ENCODE measurements at regions not wholly inside any gene's neighbourhood (a gene's known extent, or its start where the extent isn't known, plus 50 kb on each side); places are given as distances from the start of the nearest gene placed in this dataset.

GRCh38 chr13:77466753-77467422, 68.6 kb upstream of the SCEL start:
- DNase-seq (ENCODE audit: low read depth): no peak
- H3K4me3 ChIP-seq (ENCODE audit: low read depth, low read length): no peak overlapping the region
- no peak for TF ChIP-seq CTCF (conservative IDR thresholded peaks at IDR 0.05; ENCODE audit: low read depth, low read length)

- no peak for DNase-seq (ENCODE audit: low read depth)
Observed at GRCh38 chr13:77465603-77466195, 69.8 kb upstream of the SCEL start.

GRCh38 chr13:77460195-77460594, 75.3 kb upstream of the SCEL start:
- no peak for DNase-seq (ENCODE audit: low read depth)
- TF ChIP-seq CTCF (conservative IDR thresholded peaks at IDR 0.05; ENCODE audit: low read depth, low read length): no peak

More at GRCh38 chr13:77465603-77466195, 69.8 kb upstream of the SCEL start:
- TF ChIP-seq CTCF (conservative IDR thresholded peaks at IDR 0.05; ENCODE audit: low read depth, low read length): no peak
- no peak overlapping the region for H3K4me3 ChIP-seq (ENCODE audit: low read depth, low read length)

DNA sequence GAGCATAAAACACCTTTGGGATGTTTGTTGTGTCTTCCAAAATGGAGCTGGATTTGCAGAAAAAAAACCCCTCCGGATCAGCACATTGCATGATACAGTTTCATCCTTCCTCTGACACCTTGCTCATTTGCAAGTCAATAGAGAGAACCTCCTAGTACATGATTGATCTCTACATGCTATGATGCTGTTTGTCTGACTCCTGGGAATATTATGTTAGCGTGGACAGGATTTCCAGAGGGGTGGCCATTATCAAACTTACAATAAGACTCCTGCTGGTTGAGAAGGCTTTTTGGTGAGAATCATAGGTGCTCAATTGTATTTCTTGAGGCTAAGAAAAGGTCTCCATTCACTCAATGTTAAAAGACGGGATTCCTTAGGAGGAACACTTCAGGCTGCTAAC, 75.9 kb upstream of the SCEL start:
- no peak overlapping the region for H3K4me3 ChIP-seq (ENCODE audit: low read depth, low read length)
- TF ChIP-seq CTCF (conservative IDR thresholded peaks at IDR 0.05; ENCODE audit: low read depth, low read length): no peak
- no peak for DNase-seq (ENCODE audit: low read depth)

More at GRCh38 chr13:77460195-77460594, 75.3 kb upstream of the SCEL start:
- H3K4me3 ChIP-seq (ENCODE audit: low read depth, low read length): no peak overlapping the region

GRCh38 chr13:77458736-77459135, 76.8 kb upstream of the SCEL start:
- no peak for DNase-seq (ENCODE audit: low read depth)
- TF ChIP-seq CTCF (conservative IDR thresholded peaks at IDR 0.05; ENCODE audit: low read depth, low read length): no peak
- no peak overlapping the region for H3K4me3 ChIP-seq (ENCODE audit: low read depth, low read length)

DNA sequence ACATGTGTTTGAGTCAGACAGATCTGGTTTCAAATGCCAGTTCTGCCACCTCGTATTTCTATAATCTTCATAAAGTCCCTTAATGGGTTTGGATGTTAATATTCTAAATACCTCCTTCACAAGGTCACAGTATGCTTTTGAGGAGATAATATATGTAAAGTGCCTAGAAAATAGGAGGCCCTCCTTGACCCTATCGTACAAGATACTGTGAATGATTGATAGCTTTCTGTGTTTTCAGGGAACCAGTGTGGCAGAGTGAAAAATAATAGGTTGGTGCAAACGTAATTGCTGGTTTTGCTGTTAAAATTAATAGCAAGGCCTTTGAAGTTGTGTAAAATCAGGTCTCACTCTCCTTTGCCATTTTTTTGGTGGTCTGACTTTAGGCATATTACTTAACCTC, 77.5 kb upstream of the SCEL start:
- TF ChIP-seq CTCF (conservative IDR thresholded peaks at IDR 0.05; ENCODE audit: low read depth, low read length): no peak
- no peak overlapping the region for H3K4me3 ChIP-seq (ENCODE audit: low read depth, low read length)
- DNase-seq (ENCODE audit: low read depth): no peak

DNA sequence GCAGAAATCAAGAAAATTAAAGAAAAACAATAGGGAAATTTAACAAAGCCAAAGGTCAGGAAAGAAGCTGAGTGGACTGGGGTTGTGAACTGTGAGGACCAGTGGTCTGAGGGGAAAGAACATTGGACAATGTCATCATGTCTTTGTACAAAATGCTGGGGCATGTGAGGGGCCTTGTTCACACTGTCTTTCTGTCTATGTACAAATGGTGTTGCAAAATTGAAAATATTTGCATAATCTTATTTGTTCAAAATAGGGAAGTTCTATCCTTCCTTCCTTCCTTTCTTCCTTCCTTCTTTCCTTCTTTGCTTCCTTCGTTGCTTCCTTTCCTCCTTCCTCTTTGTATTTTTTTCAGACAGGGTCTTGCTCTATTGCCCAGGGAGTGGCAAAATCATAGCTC, 79.2 kb upstream of the SCEL start:
- DNase-seq (ENCODE audit: low read depth): no peak
- no peak for TF ChIP-seq CTCF (conservative IDR thresholded peaks at IDR 0.05; ENCODE audit: low read depth, low read length)
- H3K4me3 ChIP-seq (ENCODE audit: low read depth, low read length): no peak overlapping the region

Data from epithelial cell of proximal tubule (primary cell).